Bronchial epithelial cell (primary cell): ENCODE measurements at regions not wholly inside any gene's neighbourhood (a gene's known extent, or its start where the extent isn't known, plus 50 kb on each side); places are given as distances from the start of the nearest gene placed in this dataset.
"Not testable (repeated sequence)": the region's sequence is repeated elsewhere in the genome, so short reads cannot be mapped to it uniquely, and the experiment has no call there.

ENCODE experiments used
- DNase-seq: peaks from one replicate; pipeline ENCODE4 v3.0.0-alpha.2; 2010; ENCODE audit warnings: low read depth
- FAIRE-seq: peaks from 2 replicates; lab custom pipeline; 2011; peaks lifted over from hg19 to GRCh38; lab: Jason Lieb, UNC
- H3K27me3 ChIP-seq: 2 replicates; pipeline ENCODE4 v1.5.1; 2011; ENCODE audit warnings: low read length; ENCODE audit not compliant: control insufficient read depth, insufficient read depth
- H3K36me3 ChIP-seq: 2 replicates; pipeline ENCODE4 v1.5.1; 2011; ENCODE audit warnings: low read length; ENCODE audit not compliant: control insufficient read depth, insufficient read depth
- H3K4me3 ChIP-seq: 2 replicates; pipeline ENCODE4 v1.5.1; 2011; ENCODE audit warnings: mild to moderate bottlenecking, low read depth, low read length, control low read depth
- CTCF ChIP-seq: IDR thresholded peaks from 2 replicates; pipeline ENCODE4 v1.5.1; 2011; ENCODE audit warnings: mild to moderate bottlenecking, moderate library complexity, low read length, control low read depth, inconsistent platforms; ENCODE audit not compliant: insufficient read depth, severe bottlenecking

- DNase-seq = peak; percentile 58
- TF ChIP-seq CTCF = no peak
- no peak overlapping the region for H3K4me3 ChIP-seq
- no peak for FAIRE-seq
- no peaks in the 10 kb centered on the region for H3K27me3 ChIP-seq
- no peaks in the 10 kb centered on the region for H3K36me3 ChIP-seq
These were observed 654.6 kb downstream of the MECOM start for GRCh38 chr3:169008776-169009358.

GRCh38 chr3:169007145-169007544, 656.4 kb downstream of the MECOM start:
- FAIRE-seq = no peak
- TF ChIP-seq CTCF = no peak
- no peak for DNase-seq
- H3K27me3 ChIP-seq = no peaks in the 10 kb centered on the region
- H3K4me3 ChIP-seq = no peak overlapping the region
- H3K36me3 ChIP-seq = no peaks in the 10 kb centered on the region

- not testable (repeated sequence) for H3K36me3 ChIP-seq, DNase-seq, H3K4me3 ChIP-seq, FAIRE-seq, H3K27me3 ChIP-seq
These were observed 657.1 kb downstream of the MECOM start for GRCh38 chr3:169006398-169006797.

GRCh38 chr3:169002689-169003088, 660.8 kb downstream of the MECOM start:
- peak; percentile 59 for DNase-seq

GRCh38 chr3:168998792-168999191, 664.7 kb downstream of the MECOM start:
- no peaks in the 10 kb centered on the region for H3K27me3 ChIP-seq
- no peak for TF ChIP-seq CTCF
- H3K4me3 ChIP-seq = no peak overlapping the region
- DNase-seq (peak; percentile 85), FAIRE-seq (no peak)
- no peaks in the 10 kb centered on the region for H3K36me3 ChIP-seq

More at GRCh38 chr3:169002689-169003088, 660.8 kb downstream of the MECOM start:
- H3K4me3 ChIP-seq = no peak overlapping the region
- FAIRE-seq = no peak
- H3K36me3 ChIP-seq = no peaks in the 10 kb centered on the region
- TF ChIP-seq CTCF = no peak
- no peaks in the 10 kb centered on the region for H3K27me3 ChIP-seq

- H3K36me3 ChIP-seq = no peaks in the 10 kb centered on the region
- no peaks in the 10 kb centered on the region for H3K27me3 ChIP-seq
- no peak for DNase-seq
- TF ChIP-seq CTCF = no peak
- H3K4me3 ChIP-seq = no peak overlapping the region
- FAIRE-seq = no peak
These were observed 666.0 kb downstream of the MECOM start for GRCh38 chr3:168997488-168997887.
